ENCODE measurements at regions not wholly inside any gene's neighbourhood (a gene's known extent, or its start where the extent isn't known, plus 50 kb on each side); places are given as distances from the start of the nearest gene placed in this dataset.

GRCh38 chr10:78932054-78932386 is 136.7 kb upstream of the ZMIZ1 start:
- H3K27ac Mint-ChIP-seq, result no peak overlapping the region
- DNase-seq (ENCODE audit: low spot score in 2 of 2) (no peak), ATAC-seq (no peak)
- no peak overlapping the region for H3K4me3 Mint-ChIP-seq
- H3K36me3 Mint-ChIP-seq, result no peaks in the 10 kb centered on the region
- no peaks in the 10 kb centered on the region for H3K4me1 Mint-ChIP-seq
- no peaks in the 10 kb centered on the region for H3K9me3 Mint-ChIP-seq

- Mint-ChIP-seq H3K27ac (no peak overlapping the region), H3K9me3 (no peaks in the 10 kb centered on the region), H3K4me1 (no peaks in the 10 kb centered on the region), H3K36me3 (no peaks in the 10 kb centered on the region), H3K4me3 (no peak overlapping the region)
- no peak for DNase-seq (ENCODE audit: low spot score in 2 of 2)
- ATAC-seq, result no peak
Measured at GRCh38 chr10:78932861-78933260, 135.9 kb upstream of the ZMIZ1 start.

GRCh38 chr10:78933828-78934531 is 134.8 kb upstream of the ZMIZ1 start:
- no peak for ATAC-seq
- Mint-ChIP-seq H3K9me3 (no peaks in the 10 kb centered on the region), H3K36me3 (no peaks in the 10 kb centered on the region), H3K4me1 (no peaks in the 10 kb centered on the region), H3K27ac (no peak overlapping the region), H3K4me3 (no peak overlapping the region)
- no peak for DNase-seq (ENCODE audit: low spot score in 2 of 2)

DNA sequence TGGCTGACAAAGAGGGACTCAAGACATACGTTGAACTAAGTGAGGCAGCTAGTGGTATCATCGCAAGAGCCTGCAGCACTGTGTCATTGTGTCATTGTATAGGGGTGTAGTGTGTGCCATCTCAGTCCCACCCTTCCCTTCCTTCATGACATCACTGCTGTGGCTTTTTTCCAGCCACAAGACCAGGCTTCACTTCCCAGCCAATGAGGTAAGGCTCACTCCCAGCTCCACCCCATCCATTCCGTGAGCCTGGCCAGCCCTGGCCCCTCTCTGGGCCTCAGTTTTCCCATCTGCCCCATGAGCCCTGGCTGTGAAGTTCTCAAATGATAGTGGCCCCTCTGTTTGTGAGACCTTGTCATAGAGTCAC is 134.3 kb upstream of the ZMIZ1 start:
- no peak for ATAC-seq
- Mint-ChIP-seq H3K9me3 (no peaks in the 10 kb centered on the region), H3K4me1 (no peaks in the 10 kb centered on the region), H3K36me3 (no peaks in the 10 kb centered on the region), H3K27ac (no peak overlapping the region), H3K4me3 (no peak overlapping the region)
- no peak for DNase-seq (ENCODE audit: low spot score in 2 of 2)

DNA sequence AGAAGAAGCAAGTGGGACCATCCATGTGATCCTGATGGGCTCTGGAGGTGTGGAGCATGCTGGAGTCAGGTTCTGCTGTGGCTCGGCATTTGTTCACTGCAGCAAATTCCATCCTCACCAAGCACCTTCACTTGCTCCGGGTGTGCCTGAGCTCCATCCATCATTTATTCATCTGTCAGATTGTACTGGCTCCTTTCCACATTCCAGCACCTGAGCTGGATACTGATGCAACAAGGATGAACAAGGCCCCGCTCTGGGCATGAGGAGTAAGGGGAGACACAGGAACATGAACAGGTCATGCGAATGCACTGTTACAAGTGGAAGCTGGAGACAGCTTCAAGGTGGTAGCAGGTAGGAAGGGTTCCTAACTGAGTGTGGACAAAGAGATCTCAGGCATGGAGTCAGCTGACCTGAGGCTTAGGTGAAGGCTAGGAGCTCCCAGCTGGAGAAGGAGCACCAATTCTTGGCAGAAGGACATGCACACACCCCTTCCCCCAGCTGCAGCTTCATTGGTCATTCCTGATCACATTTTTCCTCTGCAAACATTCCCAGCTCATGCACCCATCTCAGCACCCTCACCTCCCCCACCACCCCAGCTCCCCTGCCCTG is 133.7 kb upstream of the ZMIZ1 start:
- Mint-ChIP-seq H3K27ac (peak overlapping the region; percentile 34), H3K9me3 (no peaks in the 10 kb centered on the region)
- no peak for ATAC-seq

GRCh38 chr10:78935697-78936407 is 132.9 kb upstream of the ZMIZ1 start:
- ATAC-seq (peak; percentile 9), DNase-seq (ENCODE audit: low spot score in 2 of 2) (no peak)
- H3K27ac Mint-ChIP-seq, result peak overlapping the region; percentile 34
- H3K4me1 Mint-ChIP-seq, result no peaks in the 10 kb centered on the region
- H3K9me3 Mint-ChIP-seq, result no peaks in the 10 kb centered on the region
- no peak overlapping the region for H3K4me3 Mint-ChIP-seq
- H3K36me3 Mint-ChIP-seq, result no peaks in the 10 kb centered on the region

More for the DNA sequence above, 133.7 kb upstream of the ZMIZ1 start:
- H3K4me3 Mint-ChIP-seq, result no peak overlapping the region
- H3K36me3 Mint-ChIP-seq, result no peaks in the 10 kb centered on the region
- no peak for DNase-seq (ENCODE audit: low spot score in 2 of 2)
- no peaks in the 10 kb centered on the region for H3K4me1 Mint-ChIP-seq

GRCh38 chr10:78936412-78937342 is 132.1 kb upstream of the ZMIZ1 start:
- H3K36me3 Mint-ChIP-seq, result no peaks in the 10 kb centered on the region
- peak overlapping the region; percentile 51 for H3K27ac Mint-ChIP-seq
- ATAC-seq (no peak), DNase-seq (ENCODE audit: low spot score in 2 of 2) (no peak)
- H3K4me3 Mint-ChIP-seq, result no peak overlapping the region
- no peaks in the 10 kb centered on the region for H3K4me1 Mint-ChIP-seq
- no peaks in the 10 kb centered on the region for H3K9me3 Mint-ChIP-seq

DNA sequence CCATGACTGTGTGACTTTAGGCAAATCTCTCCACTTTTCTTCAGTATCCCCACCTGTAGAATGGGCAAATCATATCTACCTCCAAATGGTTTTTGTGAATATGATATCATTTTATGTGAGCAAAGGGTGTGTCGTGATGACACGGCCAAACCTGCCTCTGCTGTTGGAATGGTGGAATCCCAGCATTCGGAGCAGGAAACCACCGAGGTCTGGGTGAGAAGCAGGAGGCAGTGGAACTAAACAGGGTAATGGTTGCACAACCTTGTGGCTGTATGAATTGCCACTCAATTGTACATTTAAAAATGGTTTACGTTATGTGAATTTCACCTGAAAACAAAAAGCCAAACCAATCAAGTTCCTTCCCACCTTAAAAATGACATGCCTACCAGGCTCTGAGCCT is 131.4 kb upstream of the ZMIZ1 start:
- Mint-ChIP-seq H3K4me3 (no peak overlapping the region), H3K27ac (peak overlapping the region; percentile 51), H3K4me1 (no peaks in the 10 kb centered on the region), H3K36me3 (no peaks in the 10 kb centered on the region), H3K9me3 (no peaks in the 10 kb centered on the region)
- ATAC-seq (no peak), DNase-seq (ENCODE audit: low spot score in 2 of 2) (no peak)

GRCh38 chr10:78937800-78938694 is 130.7 kb upstream of the ZMIZ1 start:
- H3K4me3 Mint-ChIP-seq, result no peak overlapping the region
- no peaks in the 10 kb centered on the region for H3K4me1 Mint-ChIP-seq
- no peak for ATAC-seq

GRCh38 chr10:78938695-78939672 is 129.8 kb upstream of the ZMIZ1 start:
- Mint-ChIP-seq H3K9me3 (no peaks in the 10 kb centered on the region), H3K27ac (no peak overlapping the region), H3K4me1 (no peaks in the 10 kb centered on the region), H3K36me3 (no peaks in the 10 kb centered on the region), H3K4me3 (no peak overlapping the region)
- DNase-seq (ENCODE audit: low spot score in 2 of 2) (no peak), ATAC-seq (no peak)

More at GRCh38 chr10:78937800-78938694, 130.7 kb upstream of the ZMIZ1 start:
- no peak for DNase-seq (ENCODE audit: low spot score in 2 of 2)
- H3K36me3 Mint-ChIP-seq, result no peaks in the 10 kb centered on the region
- no peaks in the 10 kb centered on the region for H3K9me3 Mint-ChIP-seq
- H3K27ac Mint-ChIP-seq, result peak overlapping the region; percentile 51

GRCh38 chr10:78942091-78942501 is 126.7 kb upstream of the ZMIZ1 start:
- no peak for DNase-seq (ENCODE audit: low spot score in 2 of 2)
- no peak overlapping the region for H3K27ac Mint-ChIP-seq
- no peak for ATAC-seq
- no peak overlapping the region for H3K4me3 Mint-ChIP-seq
- H3K36me3 Mint-ChIP-seq, result no peaks in the 10 kb centered on the region
- H3K4me1 Mint-ChIP-seq, result no peaks in the 10 kb centered on the region
- no peaks in the 10 kb centered on the region for H3K9me3 Mint-ChIP-seq

GRCh38 chr10:78944723-78945312 is 123.9 kb upstream of the ZMIZ1 start:
- H3K27ac Mint-ChIP-seq, result peak overlapping the region; percentile 29
- no peaks in the 10 kb centered on the region for H3K4me1 Mint-ChIP-seq
- H3K4me3 Mint-ChIP-seq, result no peak overlapping the region
- no peak for ATAC-seq
- no peaks in the 10 kb centered on the region for H3K36me3 Mint-ChIP-seq
- no peak for DNase-seq (ENCODE audit: low spot score in 2 of 2)
- no peaks in the 10 kb centered on the region for H3K9me3 Mint-ChIP-seq

GRCh38 chr10:78945838-78946237 is 122.9 kb upstream of the ZMIZ1 start:
- H3K9me3 Mint-ChIP-seq, result no peaks in the 10 kb centered on the region
- H3K4me1 Mint-ChIP-seq, result no peaks in the 10 kb centered on the region
- DNase-seq (ENCODE audit: low spot score in 2 of 2) (no peak), ATAC-seq (no peak)
- no peaks in the 10 kb centered on the region for H3K36me3 Mint-ChIP-seq
- no peak overlapping the region for H3K4me3 Mint-ChIP-seq
- no peak overlapping the region for H3K27ac Mint-ChIP-seq
